Hepatocyte (in vitro differentiated cells): ENCODE measurements at regions not wholly inside any gene's neighbourhood (a gene's known extent, or its start where the extent isn't known, plus 50 kb on each side); places are given as distances from the start of the nearest gene placed in this dataset.
"Not testable (repeated sequence)": the region's sequence is repeated elsewhere in the genome, so short reads cannot be mapped to it uniquely, and the experiment has no call there.

Experiments
- DNase-seq: peaks from one replicate; pipeline ENCODE4 v3.0.0-alpha.2; 2016; ENCODE audit warnings: low spot score
- H2AFZ ChIP-seq: fragments of 200-600 bp; sonication (generic); 2 replicates; pipeline ENCODE4 v1.6.0; 2016; ENCODE audit warnings: antibody characterized with exemption, mild to moderate bottlenecking
- H3K27ac ChIP-seq: fragments of 200-600 bp; sonication (generic); 2 replicates; pipeline ENCODE4 v1.5.1; 2016; ENCODE audit warnings: mild to moderate bottlenecking
- H3K27me3 ChIP-seq: fragments of 200-600 bp; sonication (generic); 2 replicates; pipeline ENCODE4 v1.6.1; 2016
- H3K36me3 ChIP-seq: fragments of 200-600 bp; sonication (generic); replicated peaks from 2 replicates; pipeline ENCODE4 v1.5.1; 2016; ENCODE audit warnings: low read depth; ENCODE audit not compliant: insufficient read depth
- H3K4me1 ChIP-seq: fragments of 200-600 bp; sonication (generic); 2 replicates; pipeline ENCODE4 v1.5.1; 2016; ENCODE audit warnings: mild to moderate bottlenecking, moderate library complexity; ENCODE audit not compliant: insufficient read depth
- H3K4me2 ChIP-seq: fragments of 200-600 bp; sonication (generic); 2 replicates; pipeline ENCODE4 v1.6.0; 2016
- H3K4me3 ChIP-seq: fragments of 200-600 bp; sonication (generic); 2 replicates; pipeline ENCODE4 v1.5.1; 2016; ENCODE audit warnings: mild to moderate bottlenecking
- H3K79me2 ChIP-seq: fragments of 200-600 bp; sonication (generic); 2 replicates; pipeline ENCODE4 v1.6.0; 2017; ENCODE audit warnings: mild to moderate bottlenecking
- H3K9me2 ChIP-seq: fragments of 200-600 bp; sonication (generic); replicated peaks from 2 replicates; pipeline ENCODE4 v1.6.0; 2017; ENCODE audit warnings: mild to moderate bottlenecking; ENCODE audit not compliant: insufficient read depth
- H3K9me3 ChIP-seq: fragments of 200-600 bp; sonication (generic); 2 replicates; pipeline ENCODE4 v1.5.1; 2016; ENCODE audit warnings: low read depth, mild to moderate bottlenecking
- H4K20me1 ChIP-seq: fragments of 200-600 bp; sonication (generic); 2 replicates; pipeline ENCODE4 v1.6.0; 2016; ENCODE audit warnings: mild to moderate bottlenecking; ENCODE audit not compliant: insufficient read depth, poor library complexity, severe bottlenecking
- CTCF ChIP-seq: fragments of 200-600 bp; sonication (generic); IDR thresholded peaks from 2 replicates; pipeline ENCODE4 v1.5.1; 2016; ENCODE audit warnings: antibody characterized with exemption, mild to moderate bottlenecking; ENCODE audit not compliant: poor library complexity
- EZH2 ChIP-seq: fragments of 200-600 bp; sonication (generic); IDR thresholded peaks from 2 replicates; pipeline ENCODE4 v1.6.1; 2016; ENCODE audit warnings: antibody characterized with exemption, mild to moderate bottlenecking, borderline replicate concordance
- EZH2phosphoT487 ChIP-seq: fragments of 200-600 bp; sonication (generic); IDR thresholded peaks from one replicate; pipeline ENCODE4 v1.6.1; 2018; ENCODE audit warnings: antibody characterized with exemption, mild to moderate bottlenecking, low read depth, moderate library complexity; ENCODE audit not compliant: unreplicated experiment, severe bottlenecking
- WGBS: methylation state at CpG from one replicate; pipeline ENCODE4 v1.1.6; 2016; ENCODE audit warnings: low lambda C conversion rate; ENCODE audit errors: missing lambda C conversion rate; 5-methylcytosine and 5-hydroxymethylcytosine counted together

- H3K27me3 ChIP-seq: no peaks in the 10 kb centered on the region
- no peak overlapping the region for H3K4me2 ChIP-seq
- no peaks in the 10 kb centered on the region for H4K20me1 ChIP-seq
- no peak overlapping the region for H2AFZ ChIP-seq
- no peaks in the 10 kb centered on the region for H3K9me2 ChIP-seq
- no peak for DNase-seq
- no peaks in the 10 kb centered on the region for H3K36me3 ChIP-seq
- no peaks in the 10 kb centered on the region for H3K79me2 ChIP-seq
- no peaks in the 10 kb centered on the region for H3K4me1 ChIP-seq
- no peak overlapping the region for H3K4me3 ChIP-seq
- TF ChIP-seq EZH2 (no peak), CTCF (no peak), EZH2phosphoT487 (no peak)
- H3K27ac ChIP-seq: no peak overlapping the region
- 71% methylated on average over 6 of the region's 6 CpGs for WGBS
- H3K9me3 ChIP-seq: no peaks in the 10 kb centered on the region
Observed at GRCh38 chr18:54480616-54481015, 110.4 kb upstream of the DYNAP start.

- not testable (repeated sequence) for H3K36me3 ChIP-seq, H3K9me2 ChIP-seq
- WGBS: 92% methylated on average over 6 of the region's 6 CpGs
Observed at GRCh38 chr18:54502451-54502850, 88.6 kb upstream of the DYNAP start.

GRCh38 chr18:54503131-54503894 lies 87.7 kb upstream of the DYNAP start:
- H3K27ac ChIP-seq: no peak overlapping the region
- WGBS: 77% methylated on average over 4 of the region's 4 CpGs

More at GRCh38 chr18:54502451-54502850, 88.6 kb upstream of the DYNAP start:
- not testable (repeated sequence) for H2AFZ ChIP-seq, H3K4me1 ChIP-seq, H3K27me3 ChIP-seq, H3K79me2 ChIP-seq, DNase-seq, H3K4me2 ChIP-seq, H3K9me3 ChIP-seq, H3K4me3 ChIP-seq, H3K27ac ChIP-seq, H4K20me1 ChIP-seq

More at GRCh38 chr18:54503131-54503894, 87.7 kb upstream of the DYNAP start:
- Histone ChIP-seq H4K20me1 (no peaks in the 10 kb centered on the region), H3K79me2 (no peaks in the 10 kb centered on the region), H3K4me2 (no peak overlapping the region), H3K27me3 (no peaks in the 10 kb centered on the region), H3K9me2 (no peaks in the 10 kb centered on the region), H2AFZ (no peak overlapping the region), H3K4me1 (no peaks in the 10 kb centered on the region), H3K4me3 (no peak overlapping the region), H3K9me3 (no peaks in the 10 kb centered on the region), H3K36me3 (no peaks in the 10 kb centered on the region)
- no peak for DNase-seq
- TF ChIP-seq EZH2phosphoT487 (no peak), EZH2 (no peak), CTCF (no peak)
